ENCODE measurements at regions not wholly inside any gene's neighbourhood (a gene's known extent, or its start where the extent isn't known, plus 50 kb on each side); places are given as distances from the start of the nearest gene placed in this dataset.
"Not testable (repeated sequence)": the region's sequence is repeated elsewhere in the genome, so short reads cannot be mapped to it uniquely, and the experiment has no call there.

GRCh38 chrX:99988532-99988931 lies 421.5 kb downstream of the PCDH19 start:
- not testable (repeated sequence) for TF ChIP-seq CTCF, POLR2A (IDR thresholded peaks at IDR 0.05)

All from esophagus squamous epithelium (tissue), 4 donors.